PC-9 (cell line): ENCODE measurements at regions not wholly inside any gene's neighbourhood (a gene's known extent, or its start where the extent isn't known, plus 50 kb on each side); places are given as distances from the start of the nearest gene placed in this dataset.

ENCODE experiments used
- BruUV-seq: library from RNA; stranded (reverse); fragments of 400-500 nt; replicated peaks from 2 replicates; lab custom pipeline; 2021; lab: Mats Ljungman, UMichigan
- CTCF ChIA-PET: fragments of 300-600 bp; sonication (Branson Sonifier 250); formaldehyde crosslinking; loops from one replicate; lab custom pipeline; 2022; ENCODE audit warnings: antibody characterized with exemption; lab: Charles Lee
- POLR2A ChIA-PET: fragments of 300-600 bp; sonication (Branson Sonifier 250); formaldehyde crosslinking; loops from one replicate; lab custom pipeline; 2022; ENCODE audit warnings: antibody characterized with exemption; ENCODE audit not compliant: unreplicated experiment; lab: Charles Lee
- DNase-seq, 2 experiments: peaks; one replicate each; pipeline versions ENCODE4 v3.0.0 to v3.0.0-alpha.2; 2015 to 2022; ENCODE audit warnings: mixed read lengths in 1 of 2
- H2AFZ ChIP-seq: fragments of 200-600 bp; sonication (generic); 2 replicates; pipeline ENCODE4 v1.8.1; 2017; ENCODE audit warnings: antibody characterized with exemption
- H3F3A ChIP-seq: fragments of 200-600 bp; sonication (generic); 2 replicates; pipeline ENCODE4 v1.8.1; 2017; ENCODE audit warnings: antibody characterized with exemption, mild to moderate bottlenecking, low read depth; ENCODE audit not compliant: insufficient read depth
- H3K27ac ChIP-seq: fragments of 200-600 bp; sonication (generic); 2 replicates; pipeline ENCODE4 v1.6.1; 2016; ENCODE audit warnings: mixed run types
- H3K27me3 ChIP-seq: fragments of 200-600 bp; sonication (generic); 2 replicates; pipeline ENCODE4 v1.6.1; 2016; ENCODE audit warnings: low read depth, mixed run types; ENCODE audit not compliant: insufficient read depth
- H3K36me3 ChIP-seq: fragments of 200-600 bp; sonication (generic); 2 replicates; pipeline ENCODE4 v1.6.1; 2016; ENCODE audit warnings: low read depth, mixed run types
- H3K4me1 ChIP-seq: fragments of 200-600 bp; sonication (generic); replicated peaks from 2 replicates; pipeline ENCODE4 v1.6.1; 2016; ENCODE audit warnings: mixed run types; ENCODE audit not compliant: insufficient read depth
- H3K4me2 ChIP-seq: fragments of 200-600 bp; sonication (generic); 2 replicates; pipeline ENCODE4 v1.6.1; 2017; ENCODE audit warnings: mixed run types
- H3K4me3 ChIP-seq: fragments of 200-600 bp; sonication (generic); 2 replicates; pipeline ENCODE4 v1.6.1; 2016; ENCODE audit warnings: mixed run types
- H3K79me2 ChIP-seq: fragments of 200-600 bp; sonication (generic); 2 replicates; pipeline ENCODE4 v1.6.1; 2017; ENCODE audit warnings: low read depth, mixed run types
- H3K9me2 ChIP-seq: fragments of 200-600 bp; sonication (generic); 2 replicates; pipeline ENCODE4 v1.8.1; 2017; ENCODE audit warnings: mild to moderate bottlenecking; ENCODE audit not compliant: insufficient read depth
- H3K9me3 ChIP-seq: fragments of 200-600 bp; sonication (generic); 2 replicates; pipeline ENCODE4 v1.8.1; 2016; ENCODE audit warnings: low read depth; ENCODE audit not compliant: insufficient read depth
- H4K20me1 ChIP-seq: fragments of 200-600 bp; sonication (generic); 2 replicates; pipeline ENCODE4 v1.8.1; 2017; ENCODE audit not compliant: insufficient read depth
- EZH2 ChIP-seq: fragments of 200-600 bp; sonication (generic); IDR thresholded peaks from 2 replicates; pipeline ENCODE4 v1.8.0; 2017; ENCODE audit warnings: antibody characterized with exemption, low read depth
- intact Hi-C: fragments of 100-400 bp; cut with micrococcal nuclease; formaldehyde crosslinking; loops from one replicate; pipeline ENCODE4 v1.10.0; 2022; ENCODE audit not compliant: unreplicated experiment
- TF ChIP-seq, protein P1 (sequence below): fragments of 200-600 bp; sonication (generic); conservative IDR thresholded peaks from 2 replicates; pipeline ENCODE4 v1.6.1; 2017; ENCODE audit warnings: mixed run types, antibody characterized with exemption, mild to moderate bottlenecking, moderate library complexity

DNA sequence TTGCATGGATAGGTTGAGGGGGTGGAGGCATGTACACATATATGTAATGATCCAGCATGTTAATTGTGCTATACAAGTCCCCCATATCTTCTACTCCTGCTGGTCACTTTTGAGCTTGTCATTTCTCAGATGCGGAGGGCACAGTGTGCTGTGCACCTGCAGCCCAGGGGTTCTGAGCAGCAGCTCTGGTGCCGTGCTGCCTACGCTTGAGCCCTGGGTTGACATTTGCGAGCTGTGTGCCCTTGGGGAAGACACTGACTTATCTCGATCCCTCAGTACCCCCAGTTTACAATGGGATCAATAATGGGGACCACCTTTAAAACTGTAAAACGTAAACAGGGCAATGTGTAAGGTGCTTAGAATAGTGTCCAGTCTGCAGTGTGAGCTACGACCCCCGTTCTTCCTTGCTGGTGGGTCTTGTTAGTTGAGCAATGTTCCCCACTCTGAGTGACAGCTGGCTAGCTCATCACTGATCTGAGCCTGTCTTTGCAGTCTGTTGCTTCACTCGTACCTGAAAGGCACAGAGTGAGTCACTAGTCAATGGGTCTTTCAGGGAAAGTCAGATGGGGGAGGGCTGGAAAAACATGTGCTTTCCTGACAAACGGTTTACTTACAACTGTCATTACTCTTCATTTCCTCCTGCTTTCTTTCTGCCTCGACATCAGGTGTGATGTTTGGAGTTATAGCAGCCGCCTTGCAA lies 91.7 kb downstream of the SLC2A10 start:
- Histone ChIP-seq H3K9me2 (no peaks in the 10 kb centered on the region), H4K20me1 (no peaks in the 10 kb centered on the region), H3K27me3 (peaks cover 47% of the 10 kb centered on the region), H3K79me2 (no peaks in the 10 kb centered on the region), H3K9me3 (no peaks in the 10 kb centered on the region), H3K27ac (no peak overlapping the region), H2AFZ (no peak overlapping the region), H3F3A (no peaks in the 10 kb centered on the region), H3K4me2 (no peak overlapping the region), H3K4me3 (no peak overlapping the region), H3K4me1 (no peaks in the 10 kb centered on the region), H3K36me3 (no peaks in the 10 kb centered on the region)
- BruUV-seq = no TSS peak
- intact Hi-C loops = no loop called here
- ChIA-PET POLR2A (no interaction called here), CTCF (no interaction called here)
- no peak for DNase-seq
- TF ChIP-seq, protein P1, sequence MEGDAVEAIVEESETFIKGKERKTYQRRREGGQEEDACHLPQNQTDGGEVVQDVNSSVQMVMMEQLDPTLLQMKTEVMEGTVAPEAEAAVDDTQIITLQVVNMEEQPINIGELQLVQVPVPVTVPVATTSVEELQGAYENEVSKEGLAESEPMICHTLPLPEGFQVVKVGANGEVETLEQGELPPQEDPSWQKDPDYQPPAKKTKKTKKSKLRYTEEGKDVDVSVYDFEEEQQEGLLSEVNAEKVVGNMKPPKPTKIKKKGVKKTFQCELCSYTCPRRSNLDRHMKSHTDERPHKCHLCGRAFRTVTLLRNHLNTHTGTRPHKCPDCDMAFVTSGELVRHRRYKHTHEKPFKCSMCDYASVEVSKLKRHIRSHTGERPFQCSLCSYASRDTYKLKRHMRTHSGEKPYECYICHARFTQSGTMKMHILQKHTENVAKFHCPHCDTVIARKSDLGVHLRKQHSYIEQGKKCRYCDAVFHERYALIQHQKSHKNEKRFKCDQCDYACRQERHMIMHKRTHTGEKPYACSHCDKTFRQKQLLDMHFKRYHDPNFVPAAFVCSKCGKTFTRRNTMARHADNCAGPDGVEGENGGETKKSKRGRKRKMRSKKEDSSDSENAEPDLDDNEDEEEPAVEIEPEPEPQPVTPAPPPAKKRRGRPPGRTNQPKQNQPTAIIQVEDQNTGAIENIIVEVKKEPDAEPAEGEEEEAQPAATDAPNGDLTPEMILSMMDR = no peak
- TF ChIP-seq EZH2 = no peak

DNA sequence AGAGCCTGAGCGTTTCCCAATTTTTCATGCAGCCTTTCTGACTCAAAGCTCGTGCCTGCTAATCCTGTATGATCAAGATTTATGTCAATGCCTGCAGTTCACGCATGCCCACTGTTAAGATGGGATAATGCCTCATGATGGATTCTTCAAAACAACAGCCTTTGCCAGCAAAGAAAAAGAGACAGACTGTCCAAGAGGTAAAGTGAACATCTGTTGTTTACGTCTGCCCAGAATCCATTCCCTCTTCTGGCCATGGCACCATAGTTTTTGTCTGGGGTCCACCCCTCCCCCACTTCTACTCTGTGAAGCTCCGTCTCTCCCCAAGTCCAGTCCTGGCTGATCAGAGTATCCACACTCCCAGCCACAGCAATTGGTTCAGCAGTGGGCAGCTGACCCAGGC lies 91.9 kb upstream of the EYA2 start:
- no peak for DNase-seq
- Histone ChIP-seq H3K9me3 (no peaks in the 10 kb centered on the region), H4K20me1 (no peaks in the 10 kb centered on the region), H3K36me3 (no peaks in the 10 kb centered on the region), H3K4me1 (no peaks in the 10 kb centered on the region), H3K4me3 (no peak overlapping the region), H3F3A (no peaks in the 10 kb centered on the region), H3K4me2 (no peak overlapping the region), H3K27ac (no peak overlapping the region), H3K79me2 (no peaks in the 10 kb centered on the region), H3K27me3 (peaks cover 33% of the 10 kb centered on the region), H2AFZ (no peak overlapping the region), H3K9me2 (no peaks in the 10 kb centered on the region)
- intact Hi-C loops = no loop called here
- TF ChIP-seq, protein P1 = no peak
- no peak for TF ChIP-seq EZH2
- BruUV-seq = no TSS peak
- ChIA-PET POLR2A (no interaction called here), CTCF (interaction anchor here (0.6 kb wide), 1 partner anchor 63 kb away, joined by 4 read pairs; no protein-coding TSS in a partner anchor)

DNA sequence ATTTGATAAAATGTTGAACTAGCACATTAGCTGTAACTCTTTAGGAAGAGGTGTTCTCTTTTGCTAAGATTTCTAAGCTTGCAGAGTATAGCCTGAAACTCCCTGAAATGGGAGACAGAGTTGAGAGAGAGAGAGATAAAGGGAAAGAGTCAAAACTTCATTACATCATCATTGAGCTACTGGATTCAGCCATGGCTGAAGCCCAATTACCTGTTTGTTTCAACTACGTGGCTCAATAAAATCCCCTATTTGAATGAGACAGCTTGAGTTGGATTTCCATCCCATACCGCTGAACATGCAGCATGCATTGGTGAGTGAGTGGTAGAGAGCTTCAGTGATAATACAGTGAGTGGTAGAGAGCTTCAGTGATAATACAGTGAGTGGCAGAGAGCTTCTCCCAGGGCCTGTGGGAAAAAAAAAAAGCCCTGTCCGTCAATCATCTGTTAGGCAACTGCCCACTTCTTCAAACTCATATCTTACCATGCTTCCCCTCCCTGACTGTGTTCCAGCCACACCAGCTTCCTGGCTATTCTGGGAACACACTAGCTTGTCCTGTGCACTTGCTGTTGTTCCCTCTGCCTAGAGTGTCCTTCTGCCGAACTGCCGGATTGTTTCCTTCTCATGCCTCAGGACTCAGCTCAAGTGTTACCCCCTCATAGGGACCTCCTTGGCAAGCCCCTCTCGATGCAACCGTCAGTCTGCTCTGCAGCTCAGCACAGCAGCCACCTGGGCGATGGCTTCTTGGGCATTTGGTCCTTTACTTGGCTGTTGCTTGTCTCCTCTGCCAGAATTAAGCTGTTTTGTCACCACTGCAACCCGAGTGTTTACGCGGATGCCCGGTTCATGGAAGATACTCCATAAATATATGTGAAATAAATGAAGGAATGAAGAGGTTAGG lies 91.3 kb upstream of the EYA2 start:
- no peaks in the 10 kb centered on the region for H3K4me1 ChIP-seq
- TF ChIP-seq, protein P1 = no peak
- TF ChIP-seq EZH2 = no peak
- no peaks in the 10 kb centered on the region for H3K9me3 ChIP-seq
- no peaks in the 10 kb centered on the region for H3K36me3 ChIP-seq
- H3K27me3 ChIP-seq = peaks cover 28% of the 10 kb centered on the region
- CTCF ChIA-PET = interaction anchor here (0.6 kb wide), 1 partner anchor 64 kb away, joined by 4 read pairs; no protein-coding TSS in a partner anchor
- H3F3A ChIP-seq = no peaks in the 10 kb centered on the region
- no peaks in the 10 kb centered on the region for H3K9me2 ChIP-seq
- POLR2A ChIA-PET = interaction anchor here (0.6 kb wide), 2 partner anchors 44 to 476 kb away, joined by 3 to 4 read pairs; no protein-coding TSS in a partner anchor
- H3K4me2 ChIP-seq = no peak overlapping the region
- intact Hi-C loops = no loop called here
- no peak for DNase-seq
- H3K27ac ChIP-seq = no peak overlapping the region
- H3K79me2 ChIP-seq = no peaks in the 10 kb centered on the region
- no peak overlapping the region for H2AFZ ChIP-seq
- H3K4me3 ChIP-seq = no peak overlapping the region
- no peaks in the 10 kb centered on the region for H4K20me1 ChIP-seq
- no TSS peak for BruUV-seq
